IPS-20b (cell line): ENCODE measurements at regions not wholly inside any gene's neighbourhood (a gene's known extent, or its start where the extent isn't known, plus 50 kb on each side); places are given as distances from the start of the nearest gene placed in this dataset.

Experiments
- H3K27ac ChIP-seq: one replicate; pipeline ENCODE4 v1.5.1; 2013; ENCODE audit warnings: low read length
- H3K27me3 ChIP-seq: 2 replicates; pipeline ENCODE4 v1.6.1; 2013; ENCODE audit warnings: mild to moderate bottlenecking, low read length, inconsistent platforms; ENCODE audit not compliant: insufficient read depth
- H3K36me3 ChIP-seq: 2 replicates; pipeline ENCODE4 v1.6.1; 2013; ENCODE audit warnings: low read depth, mild to moderate bottlenecking, inconsistent platforms, low read length, moderate library complexity; ENCODE audit not compliant: insufficient read depth
- H3K4me1 ChIP-seq: 2 replicates; pipeline ENCODE4 v1.6.1; 2013; ENCODE audit warnings: mild to moderate bottlenecking, control low read depth, inconsistent platforms, low read length, moderate library complexity; ENCODE audit not compliant: insufficient read depth
- H3K4me3 ChIP-seq: 2 replicates; pipeline ENCODE4 v1.5.1; 2013; ENCODE audit warnings: mild to moderate bottlenecking, low read length, inconsistent platforms
- H3K9ac ChIP-seq: 2 replicates; pipeline ENCODE4 v1.6.1; 2013; ENCODE audit warnings: low read depth, mild to moderate bottlenecking, inconsistent platforms, low read length, moderate library complexity
- H3K9me3 ChIP-seq: 2 replicates; pipeline ENCODE4 v1.6.1; 2013; ENCODE audit warnings: mild to moderate bottlenecking, low read depth, low read length, inconsistent platforms; ENCODE audit not compliant: insufficient read depth

DNA sequence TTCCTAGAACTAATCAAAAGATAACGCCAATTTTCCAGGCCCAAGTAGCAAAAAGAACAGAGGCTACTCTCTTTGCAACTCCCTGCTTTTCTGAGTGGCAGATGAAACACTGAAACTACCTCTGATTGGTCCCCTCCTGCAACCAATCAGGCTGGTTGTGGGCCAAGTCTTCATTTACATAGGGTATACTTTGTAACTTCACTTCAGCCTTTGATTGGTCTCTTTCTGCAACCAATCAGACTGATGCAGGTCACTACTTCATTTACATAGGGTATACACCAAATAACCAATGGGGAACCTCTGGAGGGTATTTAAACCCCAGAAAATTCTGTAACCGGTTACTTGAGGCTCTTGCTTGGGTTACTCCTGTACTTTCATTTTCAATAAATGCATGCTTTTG, 289.6 kb downstream of the MED10 start:
- Histone ChIP-seq H3K36me3 (no peaks in the 10 kb centered on the region), H3K27ac (no peak overlapping the region), H3K9ac (no peak overlapping the region), H3K9me3 (no peaks in the 10 kb centered on the region), H3K4me3 (no peak overlapping the region), H3K4me1 (no peaks in the 10 kb centered on the region), H3K27me3 (no peaks in the 10 kb centered on the region)

- H3K27me3 ChIP-seq, result no peaks in the 10 kb centered on the region
- H3K4me1 ChIP-seq, result no peaks in the 10 kb centered on the region
- no peaks in the 10 kb centered on the region for H3K36me3 ChIP-seq
- no peak overlapping the region for H3K27ac ChIP-seq
- H3K9me3 ChIP-seq, result no peaks in the 10 kb centered on the region
- H3K4me3 ChIP-seq, result no peak overlapping the region
- H3K9ac ChIP-seq, result no peak overlapping the region
Measured at GRCh38 chr5:6087576-6087975, 290.8 kb downstream of the MED10 start.

DNA sequence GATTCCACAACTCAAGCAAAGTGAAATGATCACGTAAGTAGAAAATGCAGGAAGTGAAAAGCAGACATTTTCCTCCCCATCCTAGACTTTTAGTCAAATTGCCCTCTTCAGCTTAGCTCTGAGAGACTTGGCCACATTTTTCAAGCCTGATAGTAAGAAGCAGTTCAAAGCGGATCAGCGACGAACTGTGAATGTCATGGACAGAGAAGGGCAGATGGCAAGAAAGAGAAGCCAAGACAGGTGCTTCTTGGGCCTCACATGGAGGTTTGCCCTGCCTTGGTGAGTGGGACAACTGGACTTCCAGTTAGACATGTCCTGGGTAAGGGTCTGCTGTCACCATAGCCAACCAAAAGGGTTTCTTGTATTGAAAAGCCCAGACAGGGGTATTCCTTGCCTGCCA, 291.5 kb downstream of the MED10 start:
- no peaks in the 10 kb centered on the region for H3K27me3 ChIP-seq
- H3K4me3 ChIP-seq, result no peak overlapping the region
- no peak overlapping the region for H3K27ac ChIP-seq
- H3K9ac ChIP-seq, result no peak overlapping the region
- no peaks in the 10 kb centered on the region for H3K36me3 ChIP-seq
- H3K4me1 ChIP-seq, result no peaks in the 10 kb centered on the region
- H3K9me3 ChIP-seq, result no peaks in the 10 kb centered on the region

DNA sequence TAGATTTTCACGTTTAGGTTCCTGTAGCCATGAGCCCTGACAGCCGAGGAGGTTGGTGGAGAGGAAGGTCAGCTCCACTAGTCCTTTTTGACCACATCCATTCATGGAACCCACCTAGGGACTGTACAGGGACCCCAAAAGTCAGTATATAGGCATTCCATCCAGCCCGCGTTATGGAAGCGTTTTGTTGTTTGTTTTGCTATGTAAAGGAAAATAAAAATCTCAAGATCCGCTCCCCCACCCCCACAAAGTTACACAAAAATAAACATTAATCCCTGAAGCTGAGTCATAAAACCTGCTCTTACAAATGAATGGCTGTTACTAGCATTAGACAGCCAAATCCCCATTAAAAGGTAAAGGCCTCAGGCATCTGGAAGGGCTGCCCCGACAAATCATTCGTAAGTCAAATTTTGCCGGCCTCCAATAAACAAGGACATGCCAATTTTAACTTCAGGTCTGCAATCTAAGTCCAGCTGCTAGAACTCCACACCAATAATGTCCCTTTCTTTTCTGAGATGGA, 292.9 kb downstream of the MED10 start:
- H3K27ac ChIP-seq, result no peak overlapping the region

DNA sequence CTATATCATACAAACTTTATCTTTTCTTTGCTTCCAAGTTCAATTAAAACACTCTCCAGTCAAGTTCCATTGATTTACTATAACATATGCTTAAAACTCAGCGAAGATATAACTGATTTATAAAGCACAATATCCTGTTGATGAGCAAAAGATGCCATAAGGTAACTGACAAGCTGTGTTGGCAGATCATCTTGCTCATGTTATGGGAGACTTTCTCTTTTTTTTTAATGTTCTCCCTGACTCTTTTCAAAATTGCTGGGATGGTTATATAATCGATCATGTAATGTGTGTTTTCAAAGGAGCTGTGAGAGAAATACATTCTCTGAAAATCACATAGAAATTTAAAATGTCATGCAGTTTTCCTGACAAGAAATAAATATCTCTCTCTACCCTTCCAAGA, 293.5 kb downstream of the MED10 start:
- Histone ChIP-seq H3K27ac (no peak overlapping the region), H3K27me3 (no peaks in the 10 kb centered on the region), H3K4me3 (no peak overlapping the region), H3K4me1 (no peaks in the 10 kb centered on the region), H3K9me3 (no peaks in the 10 kb centered on the region), H3K9ac (no peak overlapping the region), H3K36me3 (no peaks in the 10 kb centered on the region)

More for the DNA sequence above, 292.9 kb downstream of the MED10 start:
- no peak overlapping the region for H3K9ac ChIP-seq
- H3K4me3 ChIP-seq, result no peak overlapping the region
- no peaks in the 10 kb centered on the region for H3K27me3 ChIP-seq
- H3K4me1 ChIP-seq, result no peaks in the 10 kb centered on the region
- no peaks in the 10 kb centered on the region for H3K36me3 ChIP-seq
- no peaks in the 10 kb centered on the region for H3K9me3 ChIP-seq

DNA sequence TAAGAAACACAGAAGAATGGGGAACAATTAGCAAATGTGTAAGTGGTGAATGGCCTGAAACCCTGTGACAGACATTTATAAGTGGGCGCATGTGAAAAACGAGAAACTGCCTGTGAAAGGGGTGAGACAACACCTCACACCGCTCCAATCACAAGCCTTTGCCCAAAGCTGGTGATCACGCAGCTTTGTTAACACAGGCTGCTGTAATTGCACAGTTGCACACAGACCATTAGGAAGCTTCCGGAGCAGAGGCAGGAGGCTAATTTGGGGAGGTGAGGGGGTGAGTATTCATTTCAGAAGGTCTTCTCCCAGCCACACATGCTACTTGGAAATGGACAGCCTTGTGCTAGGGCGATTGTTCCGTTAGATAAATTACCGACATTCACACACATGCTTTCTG, 294.0 kb downstream of the MED10 start:
- Histone ChIP-seq H3K27ac (no peak overlapping the region), H3K9ac (no peak overlapping the region), H3K36me3 (no peaks in the 10 kb centered on the region), H3K9me3 (no peaks in the 10 kb centered on the region), H3K4me3 (no peak overlapping the region), H3K4me1 (no peaks in the 10 kb centered on the region), H3K27me3 (no peaks in the 10 kb centered on the region)

GRCh38 chr5:6083311-6083978, 294.9 kb downstream of the MED10 start:
- Histone ChIP-seq H3K9me3 (no peaks in the 10 kb centered on the region), H3K36me3 (no peaks in the 10 kb centered on the region), H3K27me3 (no peaks in the 10 kb centered on the region), H3K4me3 (no peak overlapping the region), H3K4me1 (no peaks in the 10 kb centered on the region), H3K27ac (no peak overlapping the region), H3K9ac (no peak overlapping the region)

- Histone ChIP-seq H3K36me3 (no peaks in the 10 kb centered on the region), H3K4me1 (no peaks in the 10 kb centered on the region), H3K9ac (no peak overlapping the region), H3K4me3 (no peak overlapping the region), H3K9me3 (no peaks in the 10 kb centered on the region), H3K27me3 (no peaks in the 10 kb centered on the region), H3K27ac (no peak overlapping the region)
Measured at GRCh38 chr5:6082685-6083084, 295.7 kb downstream of the MED10 start.

- Histone ChIP-seq H3K4me1 (no peaks in the 10 kb centered on the region), H3K9ac (no peak overlapping the region), H3K9me3 (no peaks in the 10 kb centered on the region)
Measured at GRCh38 chr5:6081727-6082210, 296.6 kb downstream of the MED10 start.

DNA sequence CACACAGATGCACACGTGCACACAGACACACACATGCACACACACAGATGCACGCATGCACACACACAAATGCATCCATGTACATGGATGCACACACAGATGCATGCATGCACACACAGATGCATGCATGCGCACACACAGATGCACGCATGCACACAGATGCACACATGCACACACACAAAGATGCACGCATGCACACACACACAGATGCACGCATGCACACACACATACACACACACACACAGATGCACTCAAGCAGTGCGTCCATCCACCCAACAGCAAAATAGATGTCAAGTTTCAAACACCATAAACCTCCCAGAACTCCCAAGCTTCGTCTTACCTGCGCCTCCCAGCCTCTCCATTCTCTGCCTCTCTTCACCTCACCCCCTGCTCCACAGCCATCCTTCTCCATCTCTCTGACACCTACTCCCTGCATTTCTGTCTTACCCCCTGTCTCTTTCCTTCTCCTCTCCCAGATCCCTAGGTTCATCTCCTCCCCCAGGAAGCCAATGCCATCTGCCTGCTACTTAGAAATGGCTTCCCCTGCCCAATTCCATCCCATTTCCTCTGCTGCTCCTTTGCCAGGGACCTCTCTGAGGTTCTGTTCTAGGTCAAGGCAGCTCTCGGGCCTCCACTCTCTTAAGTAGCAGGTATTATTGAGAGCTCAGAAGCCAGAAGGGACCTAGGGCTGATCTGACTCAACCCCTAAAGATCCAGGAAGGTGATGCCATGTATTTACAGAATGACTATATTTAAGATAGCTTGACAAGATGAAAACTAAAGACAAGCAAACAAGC, 297.2 kb downstream of the MED10 start:
- H3K27me3 ChIP-seq, result no peaks in the 10 kb centered on the region
- H3K9ac ChIP-seq, result no peak overlapping the region
- H3K27ac ChIP-seq, result no peak overlapping the region
- no peaks in the 10 kb centered on the region for H3K4me1 ChIP-seq
- H3K36me3 ChIP-seq, result no peaks in the 10 kb centered on the region
- no peak overlapping the region for H3K4me3 ChIP-seq
- H3K9me3 ChIP-seq, result no peaks in the 10 kb centered on the region

More at GRCh38 chr5:6081727-6082210, 296.6 kb downstream of the MED10 start:
- H3K27ac ChIP-seq, result no peak overlapping the region
- no peaks in the 10 kb centered on the region for H3K27me3 ChIP-seq
- no peak overlapping the region for H3K4me3 ChIP-seq
- H3K36me3 ChIP-seq, result no peaks in the 10 kb centered on the region

DNA sequence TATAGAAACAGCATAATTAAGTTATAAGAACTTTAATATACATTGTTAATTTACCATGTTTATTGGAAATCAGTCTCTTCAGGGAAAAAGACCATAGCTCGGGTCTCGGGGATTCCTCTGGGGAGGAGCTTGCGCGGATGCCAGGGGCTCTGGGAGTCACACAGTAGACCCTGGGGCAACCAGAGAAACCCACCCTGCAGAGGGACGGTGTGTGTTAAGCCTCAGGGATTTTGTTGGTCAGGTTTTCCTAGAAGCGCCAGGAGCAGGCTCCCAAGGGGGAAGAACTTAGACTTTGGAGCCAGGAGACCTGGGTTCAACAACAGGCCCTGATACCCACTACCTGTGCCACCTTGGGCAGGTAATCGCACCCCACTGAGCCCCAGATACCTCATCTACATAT, 297.9 kb downstream of the MED10 start:
- no peaks in the 10 kb centered on the region for H3K27me3 ChIP-seq
- H3K27ac ChIP-seq, result no peak overlapping the region
- no peaks in the 10 kb centered on the region for H3K9me3 ChIP-seq
- H3K4me3 ChIP-seq, result no peak overlapping the region
- H3K9ac ChIP-seq, result no peak overlapping the region
- no peaks in the 10 kb centered on the region for H3K4me1 ChIP-seq
- no peaks in the 10 kb centered on the region for H3K36me3 ChIP-seq

DNA sequence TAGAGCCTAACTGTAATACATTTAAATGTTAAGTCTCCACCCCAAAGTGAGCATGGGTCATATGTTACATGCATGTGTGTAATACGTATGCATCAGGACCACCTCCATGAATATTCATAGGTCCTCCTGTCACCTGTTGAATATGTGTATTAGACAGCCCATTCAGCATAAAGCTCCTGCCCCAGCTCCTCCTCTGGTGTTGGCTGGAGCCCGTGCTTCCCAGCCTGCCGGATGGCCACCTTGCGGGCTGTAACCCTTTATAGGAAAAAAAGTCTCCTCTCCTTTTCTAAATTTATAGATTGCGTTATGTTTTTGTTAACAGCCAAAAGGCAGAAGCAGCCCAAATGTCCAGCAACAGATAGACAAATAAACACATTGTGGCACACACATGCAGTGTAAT, 299.5 kb downstream of the MED10 start:
- no peaks in the 10 kb centered on the region for H3K27me3 ChIP-seq
- H3K4me3 ChIP-seq, result no peak overlapping the region
- H3K4me1 ChIP-seq, result no peaks in the 10 kb centered on the region
- H3K9ac ChIP-seq, result no peak overlapping the region
- no peak overlapping the region for H3K27ac ChIP-seq
- H3K9me3 ChIP-seq, result no peaks in the 10 kb centered on the region
- no peaks in the 10 kb centered on the region for H3K36me3 ChIP-seq
